ENCODE measurements at regions not wholly inside any gene's neighbourhood (a gene's known extent, or its start where the extent isn't known, plus 50 kb on each side); places are given as distances from the start of the nearest gene placed in this dataset.

DNA sequence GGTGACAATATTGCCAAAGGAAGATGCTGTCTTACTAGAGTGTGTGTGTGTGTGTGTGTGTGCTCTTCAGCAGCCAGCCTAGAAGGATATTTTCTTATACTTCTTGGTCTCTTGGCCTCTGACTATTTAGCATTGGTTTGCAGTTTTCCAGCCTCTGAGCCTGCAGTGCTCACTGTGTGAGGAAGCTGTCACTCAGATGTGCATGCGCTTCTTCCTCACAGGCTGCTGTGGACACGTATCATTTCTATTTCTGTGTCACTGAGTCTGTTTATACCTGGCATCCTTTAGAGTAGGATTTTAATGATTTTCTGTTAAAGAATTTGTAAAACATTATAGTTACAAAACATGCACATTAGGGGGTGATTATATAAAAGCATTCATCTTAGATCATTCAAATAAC lies 83.3 kb downstream of the ALDH8A1 start:
- DNase-seq (ENCODE audit: low read depth) = no peak
- no peak overlapping the region for H3K4me3 ChIP-seq (ENCODE audit: low read depth, low read length)
- TF ChIP-seq, protein P1, sequence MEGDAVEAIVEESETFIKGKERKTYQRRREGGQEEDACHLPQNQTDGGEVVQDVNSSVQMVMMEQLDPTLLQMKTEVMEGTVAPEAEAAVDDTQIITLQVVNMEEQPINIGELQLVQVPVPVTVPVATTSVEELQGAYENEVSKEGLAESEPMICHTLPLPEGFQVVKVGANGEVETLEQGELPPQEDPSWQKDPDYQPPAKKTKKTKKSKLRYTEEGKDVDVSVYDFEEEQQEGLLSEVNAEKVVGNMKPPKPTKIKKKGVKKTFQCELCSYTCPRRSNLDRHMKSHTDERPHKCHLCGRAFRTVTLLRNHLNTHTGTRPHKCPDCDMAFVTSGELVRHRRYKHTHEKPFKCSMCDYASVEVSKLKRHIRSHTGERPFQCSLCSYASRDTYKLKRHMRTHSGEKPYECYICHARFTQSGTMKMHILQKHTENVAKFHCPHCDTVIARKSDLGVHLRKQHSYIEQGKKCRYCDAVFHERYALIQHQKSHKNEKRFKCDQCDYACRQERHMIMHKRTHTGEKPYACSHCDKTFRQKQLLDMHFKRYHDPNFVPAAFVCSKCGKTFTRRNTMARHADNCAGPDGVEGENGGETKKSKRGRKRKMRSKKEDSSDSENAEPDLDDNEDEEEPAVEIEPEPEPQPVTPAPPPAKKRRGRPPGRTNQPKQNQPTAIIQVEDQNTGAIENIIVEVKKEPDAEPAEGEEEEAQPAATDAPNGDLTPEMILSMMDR (IDR thresholded peaks at IDR 0.05; ENCODE audit: insufficient read depth, low read depth, low read length, missing control alignments) = no peak

DNA sequence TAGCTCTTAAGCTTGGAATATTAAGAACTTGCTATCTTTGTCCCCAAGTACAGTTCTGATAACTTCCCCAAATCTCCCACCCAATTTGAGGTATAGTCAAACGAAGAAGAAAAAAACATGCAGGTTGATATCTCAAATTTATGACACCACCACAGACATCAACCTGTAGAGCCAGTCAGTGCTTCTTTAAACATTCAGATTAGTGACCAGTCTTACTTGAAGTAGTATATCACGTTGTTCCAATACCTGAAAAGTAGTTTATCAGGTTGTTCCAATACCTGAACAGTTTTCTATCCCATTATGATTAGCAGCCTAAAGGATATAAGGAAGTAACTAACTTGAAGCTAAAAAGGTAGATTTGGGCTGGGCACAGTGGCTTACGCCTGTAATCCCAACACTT lies 85.3 kb downstream of the ALDH8A1 start:
- TF ChIP-seq, protein P1 (IDR thresholded peaks at IDR 0.05; ENCODE audit: insufficient read depth, low read depth, low read length, missing control alignments) = no peak
- H3K4me3 ChIP-seq (ENCODE audit: low read depth, low read length) = no peak overlapping the region
- no peak for DNase-seq (ENCODE audit: low read depth)

DNA sequence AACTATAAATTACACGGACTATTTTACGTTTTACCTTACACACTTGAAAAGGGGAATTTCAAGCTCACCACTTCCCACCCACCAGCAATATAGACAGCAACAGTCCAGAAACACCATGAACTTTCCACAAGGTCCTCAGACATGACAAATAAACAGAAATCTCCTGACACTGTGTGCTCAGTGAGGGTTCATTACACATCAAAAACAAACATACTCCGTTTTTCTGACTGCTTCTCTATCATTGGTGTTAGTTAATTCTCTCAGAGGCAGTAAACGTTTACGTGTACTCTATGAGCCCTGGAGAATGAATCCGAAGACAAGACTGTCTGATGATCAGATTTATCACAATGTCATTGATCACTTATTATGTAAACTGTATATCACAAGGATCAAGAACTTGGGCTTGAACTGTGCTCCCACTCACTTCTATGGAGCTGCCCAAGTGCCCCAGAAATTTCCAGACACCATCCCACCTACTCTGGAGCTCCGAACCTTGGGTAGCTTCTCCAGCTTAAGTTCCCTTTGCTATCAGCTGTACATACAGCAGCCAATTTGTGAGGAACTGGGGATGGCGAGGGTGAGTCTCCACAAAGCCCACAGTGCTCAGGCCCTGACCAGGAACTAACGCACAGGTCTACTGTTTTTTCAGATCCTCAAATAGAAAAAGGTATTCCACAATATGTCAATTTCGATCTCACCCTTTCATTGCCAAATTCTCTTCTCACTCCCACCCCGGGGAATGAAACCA lies 86.0 kb downstream of the ALDH8A1 start:
- TF ChIP-seq, protein P1 (IDR thresholded peaks at IDR 0.05; ENCODE audit: insufficient read depth, low read depth, low read length, missing control alignments) = no peak
- no peak for DNase-seq (ENCODE audit: low read depth)
- no peak overlapping the region for H3K4me3 ChIP-seq (ENCODE audit: low read depth, low read length)

DNA sequence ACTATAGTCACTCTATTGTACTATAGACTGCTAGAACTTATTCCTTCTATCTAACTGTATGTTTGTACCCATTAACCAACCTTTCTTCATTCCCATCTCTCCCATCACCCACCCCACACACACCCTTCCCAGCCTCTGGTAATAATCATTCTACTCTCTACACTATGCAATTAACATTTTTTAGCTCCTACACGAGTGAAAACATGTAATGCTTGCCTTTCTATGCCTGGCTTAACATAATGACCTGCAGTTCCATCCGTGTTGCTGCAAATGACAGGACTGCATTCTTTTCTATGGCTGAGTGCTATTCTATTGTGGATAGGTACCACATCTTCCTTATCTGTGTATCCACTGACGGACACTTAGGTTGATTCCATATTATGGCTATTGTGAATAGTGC lies 95.5 kb downstream of the ALDH8A1 start:
- no peak for DNase-seq (ENCODE audit: low read depth)
- TF ChIP-seq, protein P1 (IDR thresholded peaks at IDR 0.05; ENCODE audit: insufficient read depth, low read depth, low read length, missing control alignments) = no peak
- no peak overlapping the region for H3K4me3 ChIP-seq (ENCODE audit: low read depth, low read length)

DNA sequence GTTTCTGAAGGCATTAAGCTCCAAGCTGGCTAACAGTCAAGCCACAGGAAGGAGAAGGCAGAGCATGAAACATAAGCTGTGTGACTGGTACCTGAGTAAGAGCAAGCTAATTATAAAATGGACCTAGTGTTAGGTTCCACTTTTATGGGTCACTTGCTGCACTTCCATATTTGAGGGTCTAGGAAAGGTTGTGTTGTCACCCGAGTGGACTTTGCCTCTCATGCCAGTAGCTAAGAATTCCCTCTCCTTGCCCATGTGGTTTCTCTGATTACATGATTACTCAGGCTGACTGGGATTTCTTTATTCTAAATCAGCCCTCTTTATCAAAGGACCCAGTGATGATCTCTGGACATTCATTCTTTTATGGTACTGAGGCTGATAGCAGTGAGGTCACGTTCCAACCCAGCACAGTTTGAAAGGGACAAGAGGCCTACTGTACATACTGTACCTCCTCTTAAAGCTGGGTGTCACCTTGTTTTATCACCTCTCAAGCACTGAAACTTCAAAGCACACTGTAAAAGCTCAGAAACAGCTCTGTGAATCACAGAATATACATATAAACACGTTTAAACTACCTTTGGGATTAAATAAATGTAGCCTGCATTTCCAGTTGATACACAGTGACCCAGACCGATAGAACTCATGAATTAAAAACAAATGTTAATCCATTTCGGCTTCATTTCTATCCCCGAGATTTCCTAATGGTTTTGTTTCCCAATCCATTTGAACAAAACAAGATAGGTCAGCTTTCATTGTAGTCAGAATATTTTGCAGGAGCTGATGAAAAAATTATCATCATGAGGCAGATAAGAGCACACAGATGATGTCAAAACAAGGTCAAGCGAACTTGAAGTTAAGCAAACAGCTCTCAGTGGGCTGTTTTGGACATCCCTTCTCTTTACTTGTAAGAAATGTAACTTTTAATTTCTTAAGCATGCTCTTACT lies 96.5 kb downstream of the ALDH8A1 start:
- TF ChIP-seq, protein P1 (IDR thresholded peaks at IDR 0.05; ENCODE audit: insufficient read depth, low read depth, low read length, missing control alignments) = no peak
- no peak overlapping the region for H3K4me3 ChIP-seq (ENCODE audit: low read depth, low read length)
- DNase-seq (ENCODE audit: low read depth) = no peak

DNA sequence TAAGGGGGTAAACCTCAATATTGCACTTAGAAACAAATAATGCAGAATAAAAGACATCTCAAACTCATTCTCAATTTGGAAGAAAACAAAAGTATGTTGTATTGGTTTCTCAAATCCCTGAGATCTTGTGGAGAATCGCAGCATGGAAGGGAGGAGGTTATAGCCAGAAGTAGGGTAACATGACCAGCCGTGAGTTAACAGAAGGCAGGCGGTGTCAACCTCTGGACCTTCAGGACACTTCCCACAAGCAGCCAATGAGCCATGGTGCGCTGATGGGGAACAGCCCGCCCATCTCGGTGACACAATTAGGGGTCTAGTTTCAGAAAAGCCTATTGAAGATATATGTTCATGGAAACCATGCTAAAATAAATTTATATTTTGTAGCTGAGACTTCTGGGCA lies 98.4 kb downstream of the ALDH8A1 start:
- DNase-seq (ENCODE audit: low read depth) = no peak
- TF ChIP-seq, protein P1 (IDR thresholded peaks at IDR 0.05; ENCODE audit: insufficient read depth, low read depth, low read length, missing control alignments) = no peak
- H3K4me3 ChIP-seq (ENCODE audit: low read depth, low read length) = no peak overlapping the region
